ENCODE measurements at regions not wholly inside any gene's neighbourhood (a gene's known extent, or its start where the extent isn't known, plus 50 kb on each side); places are given as distances from the start of the nearest gene placed in this dataset.

- H3K27ac ChIP-seq, result no peak overlapping the region
- intact Hi-C loops (cut with DNase I; ENCODE audit: low total_unique reads), result no loop called here
- WGBS, 2 donors, result 85 to 91% methylated on average over 2 of the region's 2 CpGs
- no peak overlapping the region for H3K4me3 ChIP-seq
- no peaks in the 10 kb centered on the region for H3K27me3 ChIP-seq
- TF ChIP-seq CTCF (IDR thresholded peaks at IDR 0.05), result no peak
- TF ChIP-seq POLR2A (IDR thresholded peaks at IDR 0.05), result no peak
- H3K4me1 ChIP-seq, result no peaks in the 10 kb centered on the region
- H3K36me3 ChIP-seq (ENCODE audit: low read depth, missing control alignments), result no peaks in the 10 kb centered on the region
- no peak for DNase-seq
- no peaks in the 10 kb centered on the region for H3K9me3 ChIP-seq
These were observed 372.0 kb downstream of the RFC3 start for GRCh38 chr13:34189946-34190345.

DNA sequence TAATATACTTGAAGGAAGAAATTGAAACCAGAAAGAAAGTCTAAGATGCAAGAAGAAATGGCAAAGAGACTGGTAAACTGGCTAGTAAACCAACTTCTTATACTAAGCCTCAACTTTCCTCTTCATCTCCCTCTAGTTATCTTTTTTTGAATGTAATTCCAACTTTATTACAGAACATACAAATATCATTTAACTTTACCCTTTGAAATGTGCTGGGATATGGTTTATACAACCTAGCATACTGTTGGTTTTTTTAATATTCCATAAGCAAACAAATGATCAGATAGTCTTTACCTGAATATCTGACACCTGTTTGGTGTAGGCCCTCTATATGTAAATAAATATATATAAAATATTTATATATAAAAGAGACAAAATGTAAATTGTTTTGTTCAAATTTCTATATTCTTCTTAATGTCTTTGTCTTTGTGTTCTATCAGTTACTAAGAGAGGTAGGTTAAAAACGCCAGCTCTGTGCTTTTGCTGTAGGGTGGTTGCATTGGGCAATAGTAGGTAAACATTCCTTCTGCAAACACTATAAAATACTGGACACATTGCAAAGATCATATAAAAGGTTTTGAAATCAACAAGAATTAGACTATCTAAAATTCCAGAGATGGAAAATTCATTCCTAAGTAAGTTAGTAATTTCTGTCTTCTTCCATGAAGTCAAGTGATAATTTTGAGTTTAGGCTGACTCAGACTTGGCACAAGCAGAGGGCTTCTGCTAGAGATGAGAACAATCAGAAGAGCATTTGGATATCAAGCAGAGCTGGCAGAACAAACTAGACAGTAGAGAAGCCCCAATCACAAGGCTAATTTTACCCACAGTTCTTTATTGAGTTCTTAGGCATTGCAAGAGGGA, 383.3 kb downstream of the RFC3 start:
- DNase-seq, result no peak
- Histone ChIP-seq H3K36me3 (ENCODE audit: low read depth, missing control alignments) (no peaks in the 10 kb centered on the region), H3K27me3 (no peaks in the 10 kb centered on the region), H3K9me3 (no peaks in the 10 kb centered on the region), H3K27ac (no peak overlapping the region), H3K4me3 (no peak overlapping the region), H3K4me1 (no peaks in the 10 kb centered on the region)
- WGBS, 2 donors, result 88 to 91% methylated on average over 1 of the region's 1 CpG
- TF ChIP-seq CTCF (IDR thresholded peaks at IDR 0.05) (no peak), POLR2A (IDR thresholded peaks at IDR 0.05) (no peak)
- intact Hi-C loops (cut with DNase I; ENCODE audit: low total_unique reads), result no loop called here

GRCh38 chr13:34207334-34207733, 389.4 kb downstream of the RFC3 start:
- intact Hi-C loops (cut with DNase I; ENCODE audit: low total_unique reads), result no loop called here
- Histone ChIP-seq H3K27me3 (no peaks in the 10 kb centered on the region), H3K4me3 (no peak overlapping the region), H3K36me3 (ENCODE audit: low read depth, missing control alignments) (no peaks in the 10 kb centered on the region), H3K4me1 (no peaks in the 10 kb centered on the region), H3K27ac (no peak overlapping the region), H3K9me3 (no peaks in the 10 kb centered on the region)
- no peak for DNase-seq
- TF ChIP-seq CTCF (IDR thresholded peaks at IDR 0.05) (no peak), POLR2A (IDR thresholded peaks at IDR 0.05) (no peak)
- 70 to 71% methylated on average over 4 of the region's 4 CpGs for WGBS, 2 donors

DNA sequence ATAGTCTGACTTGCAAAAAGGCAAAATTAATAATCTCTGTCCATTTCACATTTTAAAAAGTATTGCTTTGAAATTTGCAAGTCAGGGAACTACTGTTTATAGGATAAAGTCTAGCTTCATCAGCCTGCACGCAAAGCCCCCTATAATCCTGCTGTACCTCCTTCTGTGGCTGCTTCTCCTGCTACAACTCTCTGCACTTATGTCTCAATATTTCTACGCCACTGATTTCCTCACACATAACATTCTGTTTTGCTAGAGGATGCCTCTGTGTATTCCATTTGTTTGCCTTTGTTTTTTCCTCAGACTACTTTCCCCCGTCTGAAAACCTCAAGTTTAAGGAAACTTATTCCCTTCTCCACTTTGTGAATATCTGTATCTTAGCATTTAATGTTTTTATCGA, 389.9 kb downstream of the RFC3 start:
- TF ChIP-seq POLR2A (IDR thresholded peaks at IDR 0.05), result no peak
- no peak for TF ChIP-seq CTCF (IDR thresholded peaks at IDR 0.05)
- Histone ChIP-seq H3K27me3 (no peaks in the 10 kb centered on the region), H3K9me3 (no peaks in the 10 kb centered on the region), H3K36me3 (ENCODE audit: low read depth, missing control alignments) (no peaks in the 10 kb centered on the region), H3K4me3 (no peak overlapping the region), H3K27ac (no peak overlapping the region), H3K4me1 (no peaks in the 10 kb centered on the region)
- intact Hi-C loops (cut with DNase I; ENCODE audit: low total_unique reads), result no loop called here
- DNase-seq, result no peak
- 88 to 89% methylated on average over 4 of the region's 4 CpGs for WGBS, 2 donors

GRCh38 chr13:34208336-34208735, 390.4 kb downstream of the RFC3 start:
- Histone ChIP-seq H3K27ac (no peak overlapping the region), H3K4me3 (no peak overlapping the region), H3K36me3 (ENCODE audit: low read depth, missing control alignments) (no peaks in the 10 kb centered on the region), H3K27me3 (no peaks in the 10 kb centered on the region), H3K9me3 (no peaks in the 10 kb centered on the region), H3K4me1 (no peaks in the 10 kb centered on the region)
- 82 to 94% methylated on average over 1 of the region's 1 CpG for WGBS, 2 donors
- no peak for TF ChIP-seq CTCF (IDR thresholded peaks at IDR 0.05)
- no peak for TF ChIP-seq POLR2A (IDR thresholded peaks at IDR 0.05)
- DNase-seq, result no peak
- intact Hi-C loops (cut with DNase I; ENCODE audit: low total_unique reads), result no loop called here

All from testis (tissue), 2 donors.